Mucosa of rectum (tissue), 2 donors: ENCODE measurements at regions not wholly inside any gene's neighbourhood (a gene's known extent, or its start where the extent isn't known, plus 50 kb on each side); places are given as distances from the start of the nearest gene placed in this dataset.

Experiments
- H3K27ac ChIP-seq, 2 donors: one replicate each; pipeline ENCODE4 v1.7.0; 2013; ENCODE audit warnings: inconsistent platforms in 2 of 2, low read depth in 2 of 2, low read length in 2 of 2
- H3K27me3 ChIP-seq, 2 donors: one replicate each; pipeline ENCODE4 v1.7.0; 2013; ENCODE audit warnings: low read length in 2 of 2; ENCODE audit not compliant: control insufficient read depth in 2 of 2, insufficient read depth in 2 of 2
- H3K36me3 ChIP-seq, 2 donors: one replicate each; pipeline ENCODE4 v1.7.0; 2013; ENCODE audit warnings: low read length in 2 of 2; ENCODE audit not compliant: control insufficient read depth in 2 of 2, insufficient read depth in 2 of 2
- H3K4me1 ChIP-seq, 2 donors: one replicate each; pipeline ENCODE4 v1.7.0; 2013; ENCODE audit warnings: low read length in 2 of 2, mild to moderate bottlenecking in 1 of 2; ENCODE audit not compliant: control insufficient read depth in 2 of 2, insufficient read depth in 2 of 2
- H3K4me3 ChIP-seq, 2 donors: one replicate each; pipeline ENCODE4 v1.7.0; 2013; ENCODE audit warnings: low read length in 2 of 2
- H3K9ac ChIP-seq, 2 donors: one replicate each; pipeline ENCODE4 v1.7.0; 2013; ENCODE audit warnings: low read length in 2 of 2, low read depth in 1 of 2, mild to moderate bottlenecking in 1 of 2
- H3K9me3 ChIP-seq, 2 donors: one replicate each; pipeline ENCODE4 v1.7.0; 2013; ENCODE audit warnings: low read length in 2 of 2; ENCODE audit not compliant: control insufficient read depth in 2 of 2
- donor health status: healthy.
- donor health status: Normal muscosa, but diverticular disease.

GRCh38 chr10:4191354-4191753 lies 406.3 kb upstream of the KLF6 start:
- H3K4me3 ChIP-seq, result no peak overlapping the region
- no peaks in the 10 kb centered on the region for H3K27me3 ChIP-seq
- H3K9me3 ChIP-seq, result no peaks in the 10 kb centered on the region
- no peak overlapping the region for H3K9ac ChIP-seq
- H3K27ac ChIP-seq, result no peak overlapping the region
- H3K4me1 ChIP-seq, result no peaks in the 10 kb centered on the region
- no peaks in the 10 kb centered on the region for H3K36me3 ChIP-seq

GRCh38 chr10:4190876-4191275 lies 405.9 kb upstream of the KLF6 start:
- H3K27ac ChIP-seq, result no peak overlapping the region
- H3K4me3 ChIP-seq, result no peak overlapping the region

GRCh38 chr10:4189281-4189680 lies 404.3 kb upstream of the KLF6 start:
- no peaks in the 10 kb centered on the region for H3K4me1 ChIP-seq
- no peak overlapping the region for H3K9ac ChIP-seq
- no peaks in the 10 kb centered on the region for H3K27me3 ChIP-seq
- H3K27ac ChIP-seq, result no peak overlapping the region
- no peaks in the 10 kb centered on the region for H3K36me3 ChIP-seq
- H3K9me3 ChIP-seq, result no peaks in the 10 kb centered on the region
- no peak overlapping the region for H3K4me3 ChIP-seq

More at GRCh38 chr10:4190876-4191275, 405.9 kb upstream of the KLF6 start:
- H3K4me1 ChIP-seq, result no peaks in the 10 kb centered on the region
- no peaks in the 10 kb centered on the region for H3K27me3 ChIP-seq
- no peak overlapping the region for H3K9ac ChIP-seq
- H3K9me3 ChIP-seq, result no peaks in the 10 kb centered on the region
- H3K36me3 ChIP-seq, result no peaks in the 10 kb centered on the region

- no peaks in the 10 kb centered on the region for H3K4me1 ChIP-seq
- no peaks in the 10 kb centered on the region for H3K36me3 ChIP-seq
- H3K27me3 ChIP-seq, result no peaks in the 10 kb centered on the region
- H3K9me3 ChIP-seq, result no peaks in the 10 kb centered on the region
- H3K9ac ChIP-seq, result no peak overlapping the region
- no peak overlapping the region for H3K27ac ChIP-seq
- no peak overlapping the region for H3K4me3 ChIP-seq
Observed at GRCh38 chr10:4188406-4188805, 403.4 kb upstream of the KLF6 start.

GRCh38 chr10:4186849-4187540 lies 402.0 kb upstream of the KLF6 start:
- Histone ChIP-seq H3K27me3 (no peaks in the 10 kb centered on the region), H3K9me3 (no peaks in the 10 kb centered on the region), H3K4me3 (no peak overlapping the region), H3K9ac (no peak overlapping the region), H3K27ac (no peak overlapping the region), H3K36me3 (no peaks in the 10 kb centered on the region), H3K4me1 (no peaks in the 10 kb centered on the region)

- H3K27ac ChIP-seq, result no peak overlapping the region
- no peaks in the 10 kb centered on the region for H3K36me3 ChIP-seq
- no peaks in the 10 kb centered on the region for H3K9me3 ChIP-seq
- H3K9ac ChIP-seq, result no peak overlapping the region
- H3K4me3 ChIP-seq, result no peak overlapping the region
- no peaks in the 10 kb centered on the region for H3K27me3 ChIP-seq
- H3K4me1 ChIP-seq, result no peaks in the 10 kb centered on the region
Observed at GRCh38 chr10:4183761-4184261, 398.8 kb upstream of the KLF6 start.

- no peaks in the 10 kb centered on the region for H3K4me1 ChIP-seq
- H3K9me3 ChIP-seq, result no peaks in the 10 kb centered on the region
- H3K27me3 ChIP-seq, result no peaks in the 10 kb centered on the region
- no peak overlapping the region for H3K27ac ChIP-seq
- no peak overlapping the region for H3K9ac ChIP-seq
- no peaks in the 10 kb centered on the region for H3K36me3 ChIP-seq
- H3K4me3 ChIP-seq, result no peak overlapping the region
Observed at GRCh38 chr10:4181621-4182049, 396.6 kb upstream of the KLF6 start.

- Histone ChIP-seq H3K36me3 (no peaks in the 10 kb centered on the region), H3K4me1 (no peaks in the 10 kb centered on the region), H3K27me3 (no peaks in the 10 kb centered on the region), H3K9ac (no peak overlapping the region), H3K9me3 (no peaks in the 10 kb centered on the region), H3K4me3 (no peak overlapping the region), H3K27ac (no peak overlapping the region)
Observed at GRCh38 chr10:4181081-4181480, 396.1 kb upstream of the KLF6 start.

- no peak overlapping the region for H3K27ac ChIP-seq
- no peak overlapping the region for H3K4me3 ChIP-seq
- no peaks in the 10 kb centered on the region for H3K9me3 ChIP-seq
Observed at GRCh38 chr10:4177791-4178190, 392.8 kb upstream of the KLF6 start.

GRCh38 chr10:4176500-4177281 lies 391.7 kb upstream of the KLF6 start:
- no peaks in the 10 kb centered on the region for H3K4me1 ChIP-seq
- peaks cover 0 to 3% of the 10 kb centered on the region in 2 donors for H3K9me3 ChIP-seq
- no peak overlapping the region for H3K9ac ChIP-seq
- no peaks in the 10 kb centered on the region for H3K36me3 ChIP-seq
- no peak overlapping the region for H3K27ac ChIP-seq
- H3K4me3 ChIP-seq, result no peak overlapping the region
- H3K27me3 ChIP-seq, result no peaks in the 10 kb centered on the region

More at GRCh38 chr10:4177791-4178190, 392.8 kb upstream of the KLF6 start:
- no peaks in the 10 kb centered on the region for H3K27me3 ChIP-seq
- no peak overlapping the region for H3K9ac ChIP-seq
- H3K36me3 ChIP-seq, result no peaks in the 10 kb centered on the region
- no peaks in the 10 kb centered on the region for H3K4me1 ChIP-seq
